ENCODE measurements at regions not wholly inside any gene's neighbourhood (a gene's known extent, or its start where the extent isn't known, plus 50 kb on each side); places are given as distances from the start of the nearest gene placed in this dataset.
"Not testable (repeated sequence)": the region's sequence is repeated elsewhere in the genome, so short reads cannot be mapped to it uniquely, and the experiment has no call there.

DNA sequence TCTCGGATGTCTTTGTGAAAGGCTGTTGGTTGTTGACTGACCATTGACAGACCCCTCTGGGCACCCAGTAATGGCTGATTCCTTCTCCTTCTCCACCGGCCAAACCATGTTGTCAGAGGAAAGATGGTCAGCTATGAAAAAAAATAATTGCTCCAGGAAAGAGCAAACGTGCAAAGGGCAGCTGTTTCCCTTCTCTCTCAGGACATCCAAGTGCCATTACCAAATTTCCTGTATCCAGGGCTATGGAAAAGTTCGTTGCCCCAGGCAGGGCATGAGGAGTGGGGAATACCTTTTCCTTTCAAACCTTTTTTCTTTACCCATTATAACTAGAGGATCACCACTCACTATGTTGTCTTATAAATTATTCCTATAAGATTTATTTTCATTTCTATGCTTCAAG is 321.5 kb upstream of the HNRNPA3 start:
- Histone ChIP-seq H3K27ac (no peak overlapping the region), H3K4me1 (no peaks in the 10 kb centered on the region), H3K4me3 (no peak overlapping the region), H3K36me3 (no peaks in the 10 kb centered on the region), H3K27me3 (no peaks in the 10 kb centered on the region), H3K9me3 (no peaks in the 10 kb centered on the region)
- intact Hi-C loops (cut with DNase I): no loop called here
- TF ChIP-seq, protein P1, sequence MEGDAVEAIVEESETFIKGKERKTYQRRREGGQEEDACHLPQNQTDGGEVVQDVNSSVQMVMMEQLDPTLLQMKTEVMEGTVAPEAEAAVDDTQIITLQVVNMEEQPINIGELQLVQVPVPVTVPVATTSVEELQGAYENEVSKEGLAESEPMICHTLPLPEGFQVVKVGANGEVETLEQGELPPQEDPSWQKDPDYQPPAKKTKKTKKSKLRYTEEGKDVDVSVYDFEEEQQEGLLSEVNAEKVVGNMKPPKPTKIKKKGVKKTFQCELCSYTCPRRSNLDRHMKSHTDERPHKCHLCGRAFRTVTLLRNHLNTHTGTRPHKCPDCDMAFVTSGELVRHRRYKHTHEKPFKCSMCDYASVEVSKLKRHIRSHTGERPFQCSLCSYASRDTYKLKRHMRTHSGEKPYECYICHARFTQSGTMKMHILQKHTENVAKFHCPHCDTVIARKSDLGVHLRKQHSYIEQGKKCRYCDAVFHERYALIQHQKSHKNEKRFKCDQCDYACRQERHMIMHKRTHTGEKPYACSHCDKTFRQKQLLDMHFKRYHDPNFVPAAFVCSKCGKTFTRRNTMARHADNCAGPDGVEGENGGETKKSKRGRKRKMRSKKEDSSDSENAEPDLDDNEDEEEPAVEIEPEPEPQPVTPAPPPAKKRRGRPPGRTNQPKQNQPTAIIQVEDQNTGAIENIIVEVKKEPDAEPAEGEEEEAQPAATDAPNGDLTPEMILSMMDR (IDR thresholded peaks at IDR 0.05): no peak
- DNase-seq (no peak), ATAC-seq (no peak)

DNA sequence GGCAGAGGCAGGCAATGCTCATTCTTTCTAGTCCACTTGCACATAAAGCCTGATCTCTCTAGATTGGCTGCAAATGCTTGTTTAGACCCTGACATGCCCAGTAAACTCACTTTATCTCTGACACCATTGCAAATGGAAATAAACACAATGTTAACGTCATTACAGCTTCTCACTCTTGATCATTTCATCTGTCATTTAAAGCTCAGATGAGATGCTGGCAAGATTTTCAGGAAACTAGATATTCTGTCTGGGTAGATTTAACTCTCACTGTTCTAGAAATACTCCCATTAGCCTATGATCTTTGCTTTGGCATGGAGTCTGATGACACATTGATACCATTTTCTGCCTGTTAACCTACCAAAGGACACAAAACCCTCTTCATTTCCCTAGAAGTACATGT is 320.7 kb upstream of the HNRNPA3 start:
- H3K9me3 ChIP-seq: no peaks in the 10 kb centered on the region
- TF ChIP-seq, protein P1 (IDR thresholded peaks at IDR 0.05): no peak
- H3K36me3 ChIP-seq: no peaks in the 10 kb centered on the region
- intact Hi-C loops (cut with DNase I): no loop called here
- ATAC-seq (no peak), DNase-seq (no peak)
- H3K4me3 ChIP-seq: no peak overlapping the region
- H3K27me3 ChIP-seq: no peaks in the 10 kb centered on the region
- no peaks in the 10 kb centered on the region for H3K4me1 ChIP-seq
- H3K27ac ChIP-seq: no peak overlapping the region

DNA sequence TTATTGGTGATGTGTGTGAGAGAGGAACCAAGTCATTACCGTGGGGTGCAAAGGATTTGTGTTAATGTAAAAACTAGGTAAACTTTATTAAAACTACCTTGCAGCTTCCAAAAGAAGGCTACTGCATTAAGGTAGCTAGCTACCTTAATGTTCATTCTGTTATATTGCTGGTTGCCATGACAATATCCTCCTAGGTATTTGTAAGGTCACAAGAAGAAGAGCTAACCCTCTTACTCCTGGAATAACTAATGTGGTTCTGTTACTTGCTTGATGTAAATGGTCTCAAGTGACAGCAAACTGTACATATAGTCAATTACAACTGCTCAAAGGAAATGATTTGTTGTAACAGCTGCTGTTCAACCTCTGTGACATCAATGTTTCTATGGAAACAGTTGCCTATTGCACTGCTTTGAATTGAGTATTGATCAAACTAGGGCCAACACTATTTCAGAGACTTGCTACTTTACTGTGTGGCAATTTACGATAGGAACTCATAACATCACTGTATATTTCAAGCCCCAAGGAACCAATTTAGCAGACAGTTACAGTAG is 319.8 kb upstream of the HNRNPA3 start:
- DNase-seq: no peak
- no peak overlapping the region for H3K4me3 ChIP-seq
- no peak overlapping the region for H3K27ac ChIP-seq
- no peaks in the 10 kb centered on the region for H3K4me1 ChIP-seq
- H3K9me3 ChIP-seq: no peaks in the 10 kb centered on the region
- TF ChIP-seq, protein P1 (IDR thresholded peaks at IDR 0.05): no peak
- no peaks in the 10 kb centered on the region for H3K36me3 ChIP-seq
- no peak for ATAC-seq
- intact Hi-C loops (cut with DNase I): no loop called here
- H3K27me3 ChIP-seq: no peaks in the 10 kb centered on the region

DNA sequence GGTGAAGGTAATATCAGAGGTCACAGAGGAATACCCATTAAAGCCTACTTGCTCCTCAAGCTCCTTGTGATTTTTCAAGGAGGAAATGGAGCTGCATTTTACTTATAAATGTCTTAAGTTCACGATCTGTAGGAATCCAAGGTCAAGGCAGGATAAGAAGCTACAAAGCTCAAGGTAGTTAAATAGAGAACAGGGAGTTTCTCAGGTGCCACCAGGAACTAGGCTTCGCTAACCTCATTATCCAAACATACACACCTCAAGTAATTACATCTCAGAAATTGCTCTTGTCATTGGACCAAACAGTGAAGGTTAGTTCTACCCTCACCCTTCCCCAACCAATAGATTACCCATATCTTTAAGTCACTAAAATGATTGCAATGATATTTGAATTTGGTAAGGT is 317.4 kb upstream of the HNRNPA3 start:
- intact Hi-C loops (cut with DNase I): no loop called here
- Histone ChIP-seq H3K9me3 (no peaks in the 10 kb centered on the region), H3K4me1 (no peaks in the 10 kb centered on the region), H3K27me3 (no peaks in the 10 kb centered on the region), H3K36me3 (no peaks in the 10 kb centered on the region), H3K27ac (no peak overlapping the region), H3K4me3 (no peak overlapping the region)
- ATAC-seq: no peak
- TF ChIP-seq, protein P1 (IDR thresholded peaks at IDR 0.05): no peak
- DNase-seq: no peak

DNA sequence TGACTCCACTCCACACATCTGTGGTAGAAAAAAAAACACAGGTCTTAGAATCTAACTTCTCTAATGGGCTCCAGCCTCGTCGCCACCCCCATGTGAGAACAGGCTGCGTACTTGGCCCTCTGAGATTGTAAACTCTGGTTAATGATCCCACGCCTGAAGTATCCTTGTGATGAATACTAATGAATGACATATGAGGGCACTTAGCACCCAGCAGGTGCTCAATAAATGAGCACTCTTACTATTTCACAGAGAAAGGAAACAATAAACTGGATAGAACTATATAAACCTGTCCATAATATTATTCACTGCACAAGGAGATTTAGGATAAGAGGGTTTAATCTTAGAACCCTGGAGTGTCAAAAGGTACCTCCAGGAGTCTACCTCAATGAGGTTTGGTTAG is 310.1 kb upstream of the HNRNPA3 start:
- TF ChIP-seq, protein P1 (IDR thresholded peaks at IDR 0.05): no peak
- no peaks in the 10 kb centered on the region for H3K27me3 ChIP-seq
- no peak overlapping the region for H3K4me3 ChIP-seq
- DNase-seq (no peak), ATAC-seq (no peak)
- no peak overlapping the region for H3K27ac ChIP-seq
- H3K4me1 ChIP-seq: no peaks in the 10 kb centered on the region
- H3K36me3 ChIP-seq: no peaks in the 10 kb centered on the region
- no peaks in the 10 kb centered on the region for H3K9me3 ChIP-seq
- intact Hi-C loops (cut with DNase I): no loop called here

DNA sequence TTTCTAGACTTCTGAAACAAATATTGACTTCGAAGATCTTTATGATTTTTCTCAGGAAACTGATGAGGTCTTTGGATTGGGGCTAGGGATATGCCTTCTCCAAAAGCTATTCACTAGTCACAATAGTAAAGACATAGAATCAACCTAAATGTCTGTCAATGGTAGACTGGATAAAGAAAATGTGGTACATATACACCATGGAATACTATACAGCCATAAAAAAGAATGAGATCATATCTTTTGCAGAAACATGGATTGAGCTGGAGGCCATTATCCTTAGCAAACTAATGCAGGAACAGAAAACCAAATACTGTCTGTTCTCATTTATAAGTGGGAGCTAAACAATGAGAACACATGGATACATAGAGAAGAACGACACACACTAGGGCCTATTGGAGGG is 308.5 kb upstream of the HNRNPA3 start:
- H3K9me3 ChIP-seq; H3K27ac ChIP-seq; H3K36me3 ChIP-seq; H3K4me1 ChIP-seq; ATAC-seq; H3K4me3 ChIP-seq; H3K27me3 ChIP-seq; DNase-seq; intact Hi-C loops (cut with DNase I): not testable (repeated sequence)

Data from upper lobe of right lung (tissue), 1 donor.